ENCODE measurements at regions not wholly inside any gene's neighbourhood (a gene's known extent, or its start where the extent isn't known, plus 50 kb on each side); places are given as distances from the start of the nearest gene placed in this dataset.

DNA sequence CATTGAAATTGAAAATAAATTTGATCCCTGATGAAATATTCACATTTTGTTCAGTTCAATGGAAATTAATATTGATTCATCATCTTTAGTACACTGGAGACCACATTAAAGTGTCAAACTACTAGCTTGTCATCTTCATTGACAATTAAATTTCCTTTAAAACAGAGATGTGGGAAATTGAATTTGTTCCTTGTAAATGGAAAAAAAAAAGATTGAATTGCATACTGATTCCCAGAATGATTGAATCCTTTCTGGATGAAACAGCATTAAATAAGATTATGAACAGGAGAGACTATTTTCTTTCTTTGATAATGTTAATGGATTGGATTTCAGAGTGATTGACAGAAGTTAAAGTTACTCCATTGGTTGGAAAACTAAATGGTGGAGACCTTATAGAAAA lies 241.3 kb upstream of the CNTNAP2 start:
- no peaks in the 10 kb centered on the region for H3K27me3 ChIP-seq
- no peak for DNase-seq (ENCODE audit: low spot score)
- H2AFZ ChIP-seq = no peak overlapping the region
- H3K79me2 ChIP-seq = no peaks in the 10 kb centered on the region
- H3K9me3 ChIP-seq (ENCODE audit: low read depth) = no peaks in the 10 kb centered on the region
- H3K9me2 ChIP-seq (replicated peaks; ENCODE audit: insufficient read depth) = no peaks in the 10 kb centered on the region
- H4K20me1 ChIP-seq (ENCODE audit: insufficient read depth, poor library complexity, severe bottlenecking) = no peaks in the 10 kb centered on the region
- H3K27ac ChIP-seq = no peak overlapping the region
- no peaks in the 10 kb centered on the region for H3K36me3 ChIP-seq (replicated peaks; ENCODE audit: insufficient read depth, low read depth)
- no peak overlapping the region for H3K4me2 ChIP-seq
- no peak overlapping the region for H3K4me3 ChIP-seq
- H3K4me1 ChIP-seq (ENCODE audit: insufficient read depth) = no peaks in the 10 kb centered on the region
- no peak for TF ChIP-seq CTCF (IDR thresholded peaks at IDR 0.05; ENCODE audit: poor library complexity)
- TF ChIP-seq EZH2phosphoT487 (IDR thresholded peaks at IDR 0.05; ENCODE audit: low read depth, severe bottlenecking, unreplicated experiment) = no peak
- TF ChIP-seq EZH2 (IDR thresholded peaks at IDR 0.05; ENCODE audit: borderline replicate concordance) = no peak

- TF ChIP-seq EZH2 (IDR thresholded peaks at IDR 0.05; ENCODE audit: borderline replicate concordance) (no peak), EZH2phosphoT487 (IDR thresholded peaks at IDR 0.05; ENCODE audit: low read depth, severe bottlenecking, unreplicated experiment) (no peak), CTCF (IDR thresholded peaks at IDR 0.05; ENCODE audit: poor library complexity) (no peak)
- H2AFZ ChIP-seq = no peak overlapping the region
- H3K36me3 ChIP-seq (replicated peaks; ENCODE audit: insufficient read depth, low read depth) = no peaks in the 10 kb centered on the region
- peak; percentile 3 for DNase-seq (ENCODE audit: low spot score)
- no peak overlapping the region for H3K27ac ChIP-seq
- 92% methylated on average over 2 of the region's 2 CpGs for WGBS (ENCODE audit: low lambda C conversion rate, missing lambda C conversion rate)
- no peak overlapping the region for H3K4me3 ChIP-seq
- no peak overlapping the region for H3K4me2 ChIP-seq
- no peaks in the 10 kb centered on the region for H3K79me2 ChIP-seq
- H3K27me3 ChIP-seq = no peaks in the 10 kb centered on the region
- H3K4me1 ChIP-seq (ENCODE audit: insufficient read depth) = no peaks in the 10 kb centered on the region
- no peaks in the 10 kb centered on the region for H4K20me1 ChIP-seq (ENCODE audit: insufficient read depth, poor library complexity, severe bottlenecking)
- H3K9me3 ChIP-seq (ENCODE audit: low read depth) = no peaks in the 10 kb centered on the region
- no peaks in the 10 kb centered on the region for H3K9me2 ChIP-seq (replicated peaks; ENCODE audit: insufficient read depth)
Observed at GRCh38 chr7:145868935-145869334, 247.7 kb upstream of the CNTNAP2 start.

- no peaks in the 10 kb centered on the region for H3K36me3 ChIP-seq (replicated peaks; ENCODE audit: insufficient read depth, low read depth)
- TF ChIP-seq EZH2 (IDR thresholded peaks at IDR 0.05; ENCODE audit: borderline replicate concordance) = no peak
- no peaks in the 10 kb centered on the region for H3K9me3 ChIP-seq (ENCODE audit: low read depth)
- no peaks in the 10 kb centered on the region for H3K4me1 ChIP-seq (ENCODE audit: insufficient read depth)
- H2AFZ ChIP-seq = no peak overlapping the region
- H4K20me1 ChIP-seq (ENCODE audit: insufficient read depth, poor library complexity, severe bottlenecking) = no peaks in the 10 kb centered on the region
- H3K79me2 ChIP-seq = no peaks in the 10 kb centered on the region
- no peak overlapping the region for H3K27ac ChIP-seq
- no peak for DNase-seq (ENCODE audit: low spot score)
- no peak overlapping the region for H3K4me2 ChIP-seq
- H3K9me2 ChIP-seq (replicated peaks; ENCODE audit: insufficient read depth) = no peaks in the 10 kb centered on the region
- no peak overlapping the region for H3K4me3 ChIP-seq
- H3K27me3 ChIP-seq = no peaks in the 10 kb centered on the region
- WGBS (ENCODE audit: low lambda C conversion rate, missing lambda C conversion rate) = 72% methylated on average over 5 of the region's 5 CpGs
Observed at GRCh38 chr7:145862212-145862611, 254.4 kb upstream of the CNTNAP2 start.

GRCh38 chr7:145860809-145861208 lies 255.8 kb upstream of the CNTNAP2 start:
- no peak overlapping the region for H3K27ac ChIP-seq
- H3K4me3 ChIP-seq = no peak overlapping the region
- no peaks in the 10 kb centered on the region for H4K20me1 ChIP-seq (ENCODE audit: insufficient read depth, poor library complexity, severe bottlenecking)
- no peak overlapping the region for H2AFZ ChIP-seq
- no peaks in the 10 kb centered on the region for H3K9me3 ChIP-seq (ENCODE audit: low read depth)
- no peaks in the 10 kb centered on the region for H3K27me3 ChIP-seq
- H3K79me2 ChIP-seq = no peaks in the 10 kb centered on the region
- H3K4me1 ChIP-seq (ENCODE audit: insufficient read depth) = no peaks in the 10 kb centered on the region
- no peak for TF ChIP-seq CTCF (IDR thresholded peaks at IDR 0.05; ENCODE audit: poor library complexity)
- no peak for TF ChIP-seq EZH2 (IDR thresholded peaks at IDR 0.05; ENCODE audit: borderline replicate concordance)
- no peak for TF ChIP-seq EZH2phosphoT487 (IDR thresholded peaks at IDR 0.05; ENCODE audit: low read depth, severe bottlenecking, unreplicated experiment)
- no peak overlapping the region for H3K4me2 ChIP-seq
- no peak for DNase-seq (ENCODE audit: low spot score)
- H3K9me2 ChIP-seq (replicated peaks; ENCODE audit: insufficient read depth) = no peaks in the 10 kb centered on the region
- WGBS (ENCODE audit: low lambda C conversion rate, missing lambda C conversion rate) = 76% methylated on average over 1 of the region's 1 CpG
- H3K36me3 ChIP-seq (replicated peaks; ENCODE audit: insufficient read depth, low read depth) = no peaks in the 10 kb centered on the region
